NCI-H526 treated with DMSO at 0.1 percent for 48 hours (cell line): ENCODE measurements at regions not wholly inside any gene's neighbourhood (a gene's known extent, or its start where the extent isn't known, plus 50 kb on each side); places are given as distances from the start of the nearest gene placed in this dataset.
A peak's percentile ranks its signal among the peaks of the same experiment; 100 is the strongest.
"Not testable (repeated sequence)": the region's sequence is repeated elsewhere in the genome, so short reads cannot be mapped to it uniquely, and the experiment has no call there.

Experiments
- DNase-seq: peaks from one replicate; lab custom pipeline; 2025; lab: John Stamatoyannopoulos, UW

- DNase-seq, result no peak
These were observed 68.9 kb upstream of the VGLL4 start for GRCh38 chr3:11712646-11713045.

GRCh38 chr3:11711876-11712275 is 68.2 kb upstream of the VGLL4 start:
- no peak for DNase-seq

- DNase-seq, result no peak
These were observed 66.1 kb upstream of the VGLL4 start for GRCh38 chr3:11709782-11710181.

- DNase-seq, result not testable (repeated sequence)
These were observed 63.4 kb upstream of the VGLL4 start for GRCh38 chr3:11707084-11707483.

- DNase-seq, result peak; percentile 22
These were observed 62.9 kb upstream of the VGLL4 start for GRCh38 chr3:11706604-11707003.

GRCh38 chr3:11705049-11705448 is 61.3 kb upstream of the VGLL4 start:
- DNase-seq, result no peak

GRCh38 chr3:11703146-11703545 is 59.4 kb upstream of the VGLL4 start:
- DNase-seq, result peak; percentile 81

- DNase-seq, result no peak
These were observed 55.3 kb upstream of the VGLL4 start for GRCh38 chr3:11699083-11699427.

- DNase-seq, result no peak
These were observed 54.8 kb upstream of the VGLL4 start for GRCh38 chr3:11698326-11699082.

GRCh38 chr3:11697701-11698100 is 54.0 kb upstream of the VGLL4 start:
- no peak for DNase-seq

GRCh38 chr3:11696054-11696453 is 52.3 kb upstream of the VGLL4 start:
- DNase-seq, result no peak
